OCI-LY3 (cell line): ENCODE measurements at regions not wholly inside any gene's neighbourhood (a gene's known extent, or its start where the extent isn't known, plus 50 kb on each side); places are given as distances from the start of the nearest gene placed in this dataset.
"Not testable (repeated sequence)": the region's sequence is repeated elsewhere in the genome, so short reads cannot be mapped to it uniquely, and the experiment has no call there.

Source experiments
- EZH2phosphoT487 ChIP-seq: fragments of 200-600 bp; shearing (Covaris generic); IDR thresholded peaks from 2 replicates; pipeline ENCODE4 v1.6.1; 2018; ENCODE audit warnings: antibody characterized with exemption, mixed run types, low read depth
- TF ChIP-seq, protein P1 (sequence below): fragments of 200-600, 300-600 bp; sonication (generic); IDR thresholded peaks from 2 replicates; pipeline ENCODE4 v1.5.1; 2014; ENCODE audit warnings: antibody characterized with exemption, low read length, low read depth

DNA sequence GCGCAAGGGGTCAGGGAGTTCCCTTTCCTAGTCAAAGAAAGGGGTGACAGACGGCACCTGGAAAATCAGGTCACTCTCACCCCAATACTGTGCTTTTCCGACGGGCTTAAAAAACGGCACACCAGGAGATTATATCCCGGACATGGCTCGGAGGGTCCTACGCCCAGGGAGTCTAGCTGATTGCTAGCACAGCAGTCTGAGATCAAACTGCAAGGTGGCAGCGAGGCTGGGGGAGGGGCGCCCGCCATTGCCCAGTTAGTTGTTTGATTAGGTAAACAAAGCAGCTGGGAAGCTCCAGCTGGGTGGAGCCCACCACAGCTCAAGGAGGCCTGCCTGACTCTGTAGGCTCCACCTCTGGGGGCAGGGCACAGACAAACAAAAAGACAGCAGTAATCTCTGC lies 51.7 kb upstream of the LHFPL3 start:
- TF ChIP-seq, protein P1, sequence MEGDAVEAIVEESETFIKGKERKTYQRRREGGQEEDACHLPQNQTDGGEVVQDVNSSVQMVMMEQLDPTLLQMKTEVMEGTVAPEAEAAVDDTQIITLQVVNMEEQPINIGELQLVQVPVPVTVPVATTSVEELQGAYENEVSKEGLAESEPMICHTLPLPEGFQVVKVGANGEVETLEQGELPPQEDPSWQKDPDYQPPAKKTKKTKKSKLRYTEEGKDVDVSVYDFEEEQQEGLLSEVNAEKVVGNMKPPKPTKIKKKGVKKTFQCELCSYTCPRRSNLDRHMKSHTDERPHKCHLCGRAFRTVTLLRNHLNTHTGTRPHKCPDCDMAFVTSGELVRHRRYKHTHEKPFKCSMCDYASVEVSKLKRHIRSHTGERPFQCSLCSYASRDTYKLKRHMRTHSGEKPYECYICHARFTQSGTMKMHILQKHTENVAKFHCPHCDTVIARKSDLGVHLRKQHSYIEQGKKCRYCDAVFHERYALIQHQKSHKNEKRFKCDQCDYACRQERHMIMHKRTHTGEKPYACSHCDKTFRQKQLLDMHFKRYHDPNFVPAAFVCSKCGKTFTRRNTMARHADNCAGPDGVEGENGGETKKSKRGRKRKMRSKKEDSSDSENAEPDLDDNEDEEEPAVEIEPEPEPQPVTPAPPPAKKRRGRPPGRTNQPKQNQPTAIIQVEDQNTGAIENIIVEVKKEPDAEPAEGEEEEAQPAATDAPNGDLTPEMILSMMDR, result not testable (repeated sequence)
- not testable (repeated sequence) for TF ChIP-seq EZH2phosphoT487
